Mucosa of rectum (tissue), 2 donors: ENCODE measurements at regions not wholly inside any gene's neighbourhood (a gene's known extent, or its start where the extent isn't known, plus 50 kb on each side); places are given as distances from the start of the nearest gene placed in this dataset.

Source experiments
- H3K27ac ChIP-seq, 2 donors: one replicate each; pipeline ENCODE4 v1.7.0; 2013; ENCODE audit warnings: inconsistent platforms in 2 of 2, low read depth in 2 of 2, low read length in 2 of 2
- H3K27me3 ChIP-seq, 2 donors: one replicate each; pipeline ENCODE4 v1.7.0; 2013; ENCODE audit warnings: low read length in 2 of 2; ENCODE audit not compliant: control insufficient read depth in 2 of 2, insufficient read depth in 2 of 2
- H3K36me3 ChIP-seq, 2 donors: one replicate each; pipeline ENCODE4 v1.7.0; 2013; ENCODE audit warnings: low read length in 2 of 2; ENCODE audit not compliant: control insufficient read depth in 2 of 2, insufficient read depth in 2 of 2
- H3K4me1 ChIP-seq, 2 donors: one replicate each; pipeline ENCODE4 v1.7.0; 2013; ENCODE audit warnings: low read length in 2 of 2, mild to moderate bottlenecking in 1 of 2; ENCODE audit not compliant: control insufficient read depth in 2 of 2, insufficient read depth in 2 of 2
- H3K4me3 ChIP-seq, 2 donors: one replicate each; pipeline ENCODE4 v1.7.0; 2013; ENCODE audit warnings: low read length in 2 of 2
- H3K9ac ChIP-seq, 2 donors: one replicate each; pipeline ENCODE4 v1.7.0; 2013; ENCODE audit warnings: low read length in 2 of 2, low read depth in 1 of 2, mild to moderate bottlenecking in 1 of 2
- H3K9me3 ChIP-seq, 2 donors: one replicate each; pipeline ENCODE4 v1.7.0; 2013; ENCODE audit warnings: low read length in 2 of 2; ENCODE audit not compliant: control insufficient read depth in 2 of 2
- donor health status: healthy.
- donor health status: Normal muscosa, but diverticular disease.

DNA sequence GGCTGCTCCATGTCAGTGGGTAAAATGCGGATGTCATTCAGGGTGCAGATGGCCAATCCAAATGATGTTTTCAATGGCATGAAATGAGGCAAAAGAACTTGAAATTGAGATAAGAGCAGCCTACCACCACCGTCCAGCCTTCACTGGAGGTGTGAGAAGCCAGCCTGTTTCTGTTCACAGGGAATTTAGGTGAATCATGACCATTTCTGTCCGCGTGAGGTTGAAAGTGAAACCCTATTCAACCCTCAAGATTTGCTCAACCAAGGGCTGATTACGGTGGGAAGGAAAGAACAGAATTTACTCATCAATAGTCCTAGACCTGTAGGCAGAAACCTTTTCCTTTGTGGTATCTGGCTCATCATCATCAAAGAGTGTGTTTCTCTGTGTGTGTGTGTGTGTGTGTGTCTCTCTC is 370.7 kb downstream of the COG6 start:
- no peak overlapping the region for H3K27ac ChIP-seq
- H3K4me1 ChIP-seq: no peaks in the 10 kb centered on the region
- no peaks in the 10 kb centered on the region for H3K36me3 ChIP-seq
- H3K27me3 ChIP-seq: no peaks in the 10 kb centered on the region
- no peak overlapping the region for H3K4me3 ChIP-seq
- H3K9me3 ChIP-seq: no peaks in the 10 kb centered on the region
- H3K9ac ChIP-seq: no peak overlapping the region

GRCh38 chr13:40026741-40027140 is 371.3 kb downstream of the COG6 start:
- H3K36me3 ChIP-seq: no peaks in the 10 kb centered on the region
- H3K4me1 ChIP-seq: no peaks in the 10 kb centered on the region
- H3K4me3 ChIP-seq: no peak overlapping the region
- no peaks in the 10 kb centered on the region for H3K9me3 ChIP-seq
- H3K9ac ChIP-seq: no peak overlapping the region
- no peaks in the 10 kb centered on the region for H3K27me3 ChIP-seq
- H3K27ac ChIP-seq: no peak overlapping the region

GRCh38 chr13:40028446-40028845 is 373.0 kb downstream of the COG6 start:
- Histone ChIP-seq H3K27ac (no peak overlapping the region), H3K36me3 (no peaks in the 10 kb centered on the region), H3K9ac (no peak overlapping the region), H3K4me1 (no peaks in the 10 kb centered on the region), H3K9me3 (no peaks in the 10 kb centered on the region), H3K4me3 (no peak overlapping the region), H3K27me3 (no peaks in the 10 kb centered on the region)

DNA sequence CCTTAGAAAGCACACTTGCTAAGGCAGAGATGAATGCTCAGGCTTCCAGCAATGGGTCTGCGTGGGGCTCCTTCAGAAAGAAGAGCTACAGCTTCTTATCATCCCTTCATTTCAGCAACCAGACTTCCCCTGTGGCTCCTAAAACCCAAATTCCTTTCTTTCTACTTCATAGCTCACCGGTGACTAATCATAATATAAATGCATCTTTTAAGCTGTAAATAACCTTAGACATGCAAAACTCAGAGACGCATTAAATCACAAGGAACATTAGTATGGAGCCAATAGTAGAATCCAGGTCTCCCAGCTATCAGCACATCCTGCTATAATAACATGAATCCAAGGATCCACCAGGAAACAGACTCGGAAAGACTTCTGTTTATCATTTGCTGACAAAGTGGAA is 375.6 kb downstream of the COG6 start:
- H3K4me1 ChIP-seq: no peaks in the 10 kb centered on the region
- H3K27ac ChIP-seq: no peak overlapping the region
- H3K4me3 ChIP-seq: no peak overlapping the region
- no peaks in the 10 kb centered on the region for H3K36me3 ChIP-seq
- H3K9ac ChIP-seq: no peak overlapping the region
- no peaks in the 10 kb centered on the region for H3K27me3 ChIP-seq
- H3K9me3 ChIP-seq: no peaks in the 10 kb centered on the region

DNA sequence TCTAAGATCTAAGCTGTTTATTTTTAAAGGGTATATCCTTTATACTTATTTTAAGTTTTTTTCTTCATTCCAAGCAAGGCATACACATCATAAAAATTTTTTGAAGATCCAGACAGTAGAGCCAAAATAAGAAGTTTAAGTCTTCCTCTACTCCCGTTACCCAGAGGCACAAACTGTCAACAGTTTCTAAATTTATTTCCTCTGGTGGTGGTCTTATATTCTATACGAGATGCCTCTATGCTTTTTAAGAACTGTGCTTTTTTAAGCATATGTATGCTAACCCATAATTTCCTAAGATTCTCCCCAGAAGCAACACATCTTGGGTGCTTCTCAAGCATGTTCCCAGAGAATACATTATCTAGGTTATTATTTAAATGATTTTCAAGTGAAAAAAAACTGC is 383.6 kb downstream of the COG6 start:
- H3K9me3 ChIP-seq: no peaks in the 10 kb centered on the region
- H3K9ac ChIP-seq: no peak overlapping the region
- no peaks in the 10 kb centered on the region for H3K27me3 ChIP-seq

GRCh38 chr13:40042991-40043390 is 387.5 kb downstream of the COG6 start:
- H3K27me3 ChIP-seq: peaks cover 0 to 4% of the 10 kb centered on the region in 2 donors
- no peak overlapping the region for H3K27ac ChIP-seq
- H3K4me1 ChIP-seq: no peaks in the 10 kb centered on the region
- H3K9ac ChIP-seq: no peak overlapping the region
- H3K36me3 ChIP-seq: no peaks in the 10 kb centered on the region
- H3K4me3 ChIP-seq: no peak overlapping the region
- H3K9me3 ChIP-seq: no peaks in the 10 kb centered on the region

More for the DNA sequence above, 383.6 kb downstream of the COG6 start:
- no peak overlapping the region for H3K27ac ChIP-seq
- H3K4me1 ChIP-seq: no peaks in the 10 kb centered on the region
- no peaks in the 10 kb centered on the region for H3K36me3 ChIP-seq
- no peak overlapping the region for H3K4me3 ChIP-seq

DNA sequence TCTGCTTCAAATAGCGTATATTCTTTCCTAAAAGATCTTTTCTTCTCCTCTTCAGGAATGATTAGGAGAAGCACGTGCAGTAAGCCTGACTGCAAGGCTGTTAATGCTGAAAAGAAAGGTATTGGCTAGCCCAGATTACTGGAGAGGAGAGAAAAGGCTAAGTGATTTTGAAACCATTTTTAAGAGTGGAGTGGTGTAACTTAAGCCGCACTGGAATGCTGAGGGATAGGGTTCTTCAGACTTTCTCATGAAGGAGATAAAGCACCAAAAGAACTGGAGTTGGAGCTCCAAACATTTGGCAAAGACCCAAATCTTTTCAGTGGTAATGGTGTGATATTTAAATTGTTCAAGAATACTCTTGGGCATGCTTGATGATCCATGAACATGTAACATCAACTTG is 388.3 kb downstream of the COG6 start:
- peaks cover 0 to 4% of the 10 kb centered on the region in 2 donors for H3K27me3 ChIP-seq
- no peak overlapping the region for H3K27ac ChIP-seq
- no peak overlapping the region for H3K9ac ChIP-seq
- no peak overlapping the region for H3K4me3 ChIP-seq
- no peaks in the 10 kb centered on the region for H3K9me3 ChIP-seq
- H3K4me1 ChIP-seq: no peaks in the 10 kb centered on the region
- no peaks in the 10 kb centered on the region for H3K36me3 ChIP-seq

- H3K9ac ChIP-seq: no peak overlapping the region
- no peaks in the 10 kb centered on the region for H3K4me1 ChIP-seq
- H3K27ac ChIP-seq: no peak overlapping the region
- peaks cover 0 to 4% of the 10 kb centered on the region in 2 donors for H3K27me3 ChIP-seq
- H3K36me3 ChIP-seq: no peaks in the 10 kb centered on the region
- no peak overlapping the region for H3K4me3 ChIP-seq
- no peaks in the 10 kb centered on the region for H3K9me3 ChIP-seq
Measured at GRCh38 chr13:40047322-40047771, 391.9 kb downstream of the COG6 start.

- Histone ChIP-seq H3K9ac (no peak overlapping the region), H3K27ac (no peak overlapping the region), H3K4me3 (no peak overlapping the region), H3K27me3 (peaks cover 0 to 7% of the 10 kb centered on the region in 2 donors), H3K36me3 (no peaks in the 10 kb centered on the region), H3K4me1 (no peaks in the 10 kb centered on the region), H3K9me3 (no peaks in the 10 kb centered on the region)
Measured at GRCh38 chr13:40048551-40048950, 393.1 kb downstream of the COG6 start.

DNA sequence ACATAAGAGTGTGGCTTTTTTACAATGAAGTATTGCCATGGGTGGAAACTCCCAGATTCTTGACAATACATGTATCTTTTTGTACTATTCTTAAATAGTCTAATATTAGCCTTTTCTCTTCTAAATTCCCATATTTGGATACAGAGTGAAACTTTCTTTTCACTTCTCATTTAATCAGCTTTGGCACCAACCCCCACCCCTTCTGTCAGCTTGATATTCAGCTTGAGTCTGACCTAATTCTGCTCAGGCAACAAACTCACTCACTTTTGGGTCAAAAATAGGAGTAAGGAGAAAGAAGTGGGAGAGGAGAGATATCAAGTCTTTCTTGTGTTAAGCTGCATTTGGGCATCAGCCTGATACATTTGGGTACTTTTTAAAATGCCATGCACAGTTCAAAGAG is 397.5 kb downstream of the COG6 start:
- Histone ChIP-seq H3K4me3 (no peak overlapping the region), H3K36me3 (no peaks in the 10 kb centered on the region), H3K27ac (no peak overlapping the region), H3K27me3 (peaks cover 0 to 3% of the 10 kb centered on the region in 2 donors), H3K4me1 (no peaks in the 10 kb centered on the region), H3K9me3 (no peaks in the 10 kb centered on the region), H3K9ac (no peak overlapping the region)

- Histone ChIP-seq H3K4me3 (no peak overlapping the region), H3K9me3 (no peaks in the 10 kb centered on the region), H3K36me3 (no peaks in the 10 kb centered on the region), H3K9ac (no peak overlapping the region), H3K27ac (no peak overlapping the region), H3K27me3 (peaks cover 0 to 3% of the 10 kb centered on the region in 2 donors), H3K4me1 (no peaks in the 10 kb centered on the region)
Measured at GRCh38 chr13:40053401-40053800, 397.9 kb downstream of the COG6 start.
